Muscle of leg (tissue), 3 donors: ENCODE measurements at regions not wholly inside any gene's neighbourhood (a gene's known extent, or its start where the extent isn't known, plus 50 kb on each side); places are given as distances from the start of the nearest gene placed in this dataset.

Experiments
- DNase-seq: peaks from one replicate; pipeline ENCODE4 v3.0.0; 2013
- H3K27ac ChIP-seq: one replicate; pipeline ENCODE4 v1.5.1; 2013; ENCODE audit warnings: mild to moderate bottlenecking, low read length, control low read depth
- H3K27me3 ChIP-seq: one replicate; pipeline ENCODE4 v1.6.1; 2013; ENCODE audit warnings: low read length; ENCODE audit not compliant: control insufficient read depth, insufficient read depth
- H3K36me3 ChIP-seq: one replicate; pipeline ENCODE4 v1.6.1; 2013; ENCODE audit warnings: low read length; ENCODE audit not compliant: control insufficient read depth, insufficient read depth
- H3K4me1 ChIP-seq: one replicate; pipeline ENCODE4 v1.6.1; 2013; ENCODE audit warnings: low read length; ENCODE audit not compliant: control insufficient read depth, insufficient read depth
- H3K4me3 ChIP-seq: one replicate; pipeline ENCODE4 v1.5.1; 2013; ENCODE audit warnings: low read length, control low read depth
- H3K9me3 ChIP-seq: replicated peaks from 2 replicates; pipeline ENCODE4 v1.6.1; 2013; ENCODE audit warnings: low read depth, low read length; ENCODE audit not compliant: control insufficient read depth
- WGBS: methylation state at CpG from one replicate; pipeline ENCODE4 v1.1.5; 2013; ENCODE audit warnings: missing lambda C conversion rate; ENCODE audit not compliant: insufficient coverage; 5-methylcytosine and 5-hydroxymethylcytosine counted together

GRCh38 chr9:107386396-107386795, 103.2 kb downstream of the KLF4 start:
- peaks cover 22% of the 10 kb centered on the region for H3K4me1 ChIP-seq
- no CpG with 5 or more reads among the region's 1 CpG for WGBS

More at GRCh38 chr9:107386396-107386795, 103.2 kb downstream of the KLF4 start:
- Histone ChIP-seq H3K9me3 (no peaks in the 10 kb centered on the region), H3K27ac (no peak overlapping the region), H3K36me3 (no peaks in the 10 kb centered on the region), H3K27me3 (no peaks in the 10 kb centered on the region), H3K4me3 (no peak overlapping the region)
- DNase-seq, result no peak
